K562 (cell line): ENCODE measurements at regions not wholly inside any gene's neighbourhood (a gene's known extent, or its start where the extent isn't known, plus 50 kb on each side); places are given as distances from the start of the nearest gene placed in this dataset.

Experiments
- ARID2 ChIP-seq: fragments of 450-650 bp; IDR thresholded peaks from 2 replicates; pipeline ENCODE4 v1.6.1; 2017; ENCODE audit warnings: antibody characterized with exemption, mild to moderate bottlenecking
- CHD4 ChIP-seq: fragments of 200-600 bp; sonication (generic); IDR thresholded peaks from 3 replicates; pipeline ENCODE4 v1.6.1; 2012; ENCODE audit warnings: low read depth, mild to moderate bottlenecking, mixed read lengths, low read length, inconsistent platforms; ENCODE audit not compliant: insufficient read depth, insufficient replicate concordance, poor library complexity, severe bottlenecking
- CREB1 ChIP-seq, 2 experiments: sonication (generic) in 1 of 2; formaldehyde crosslinking in 1 of 2; IDR thresholded peaks; 2 replicates each; pipeline versions ENCODE4 v1.6.1 to v1.8.0; 2012 to 2022; ENCODE audit warnings: inconsistent platforms in 1 of 2, mild to moderate bottlenecking in 1 of 2, missing genetic modification reagents in 1 of 2, moderate library complexity in 1 of 2
- CREM ChIP-seq: IDR thresholded peaks from 2 replicates; pipeline ENCODE4 v1.6.1; 2014; ENCODE audit warnings: antibody characterized with exemption, low read depth
- DACH1 ChIP-seq: fragments of 450-650 bp; IDR thresholded peaks from 2 replicates; pipeline ENCODE4 v1.6.1; 2018; ENCODE audit not compliant: partially characterized antibody
- DEAF1 ChIP-seq: fragments of 450-650 bp; formaldehyde crosslinking; IDR thresholded peaks from 2 replicates; pipeline ENCODE4 v1.4.0; 2020; ENCODE audit warnings: mild to moderate bottlenecking, moderate library complexity
- FOS ChIP-seq: IDR thresholded peaks from 3 replicates; pipeline ENCODE4 v1.6.1; 2011; ENCODE audit not compliant: insufficient read length; ENCODE audit errors: extremely low read depth
- ILK ChIP-seq: fragments of 450-650 bp; IDR thresholded peaks from 2 replicates; pipeline ENCODE4 v1.6.1; 2016; ENCODE audit warnings: missing genetic modification characterization, low read depth, mild to moderate bottlenecking, missing compliant biosample characterization, moderate library complexity, borderline replicate concordance
- MXI1 ChIP-seq: IDR thresholded peaks from 2 replicates; pipeline ENCODE4 v1.6.1; 2011; ENCODE audit warnings: low read depth, mild to moderate bottlenecking, improper control_type of control experiment, low read length
- NR1H2 ChIP-seq: sonication (generic); formaldehyde crosslinking; IDR thresholded peaks from 2 replicates; pipeline ENCODE4 v1.4.0; 2020; ENCODE audit warnings: mild to moderate bottlenecking, missing genetic modification reagents
- NR2F6 ChIP-seq: fragments of 450-650 bp; formaldehyde crosslinking; IDR thresholded peaks from 2 replicates; pipeline ENCODE4 v1.4.0; 2020; ENCODE audit warnings: mild to moderate bottlenecking
- PHF8 ChIP-seq: fragments of 200-600 bp; sonication (generic); IDR thresholded peaks from 2 replicates; pipeline ENCODE4 v1.6.1; 2012; ENCODE audit warnings: mixed run types, mild to moderate bottlenecking, inconsistent platforms, low read length, moderate library complexity, borderline replicate concordance
- PPARD ChIP-seq: fragments of 250-450 bp; sonication (Bioruptor Pico); IDR thresholded peaks from 2 replicates; pipeline ENCODE4 v1.8.0; 2022; ENCODE audit warnings: inconsistent platforms, mild to moderate bottlenecking, moderate library complexity
- PTTG1 ChIP-seq: fragments of 450-650 bp; IDR thresholded peaks from 2 replicates; pipeline ENCODE4 v1.6.1; 2016; ENCODE audit warnings: low read depth, mild to moderate bottlenecking, missing genetic modification characterization, missing compliant biosample characterization
- RAD21 ChIP-seq, 2 experiments: fragments of 250-450 bp in 1 of 2; fragments of 450-650 bp in 1 of 2; sonication (Bioruptor Pico) in 1 of 2; formaldehyde crosslinking in 1 of 2; IDR thresholded peaks in 1 of 2; conservative IDR thresholded peaks in 1 of 2; 2 replicates each; pipeline versions ENCODE4 v1.4.0 to v1.8.0; 2020 to 2022; ENCODE audit warnings: mild to moderate bottlenecking in 2 of 2, moderate library complexity in 1 of 2
- SAP30 ChIP-seq: fragments of 200-600 bp; sonication (generic); IDR thresholded peaks from 2 replicates; pipeline ENCODE4 v1.6.1; 2012; ENCODE audit warnings: borderline replicate concordance, low read depth, mild to moderate bottlenecking, moderate library complexity, low read length, control low read depth, inconsistent platforms; ENCODE audit not compliant: insufficient read depth, poor library complexity, severe bottlenecking
- SP2 ChIP-seq: IDR thresholded peaks from 2 replicates; pipeline ENCODE4 v1.6.1; 2011; ENCODE audit warnings: mild to moderate bottlenecking, low read depth, low read length, moderate library complexity; ENCODE audit not compliant: poor library complexity, severe bottlenecking; ENCODE audit errors: extremely low read depth
- SPI1 ChIP-seq: IDR thresholded peaks from 2 replicates; pipeline ENCODE4 v1.6.1; 2011; ENCODE audit warnings: low read depth, low read length, control low read depth, borderline replicate concordance
- TBP ChIP-seq: optimal IDR thresholded peaks from 2 replicates; pipeline ENCODE3; 2011; ENCODE audit warnings: low read depth, low read length, improper control_type of control experiment
- USF1 ChIP-seq: sonication (generic); formaldehyde crosslinking; IDR thresholded peaks from 2 replicates; pipeline ENCODE4 v1.9.0; 2022; ENCODE audit warnings: mild to moderate bottlenecking, missing genetic modification reagents
- ZNF165 ChIP-seq: fragments of 250-450 bp; sonication (Bioruptor Pico); IDR thresholded peaks from 2 replicates; pipeline ENCODE4 v1.4.0; 2020; ENCODE audit warnings: borderline replicate concordance
- ZNF23 ChIP-seq: fragments of 250-450 bp; sonication (Bioruptor Pico); IDR thresholded peaks from 2 replicates; pipeline ENCODE4 v1.4.0; 2020; ENCODE audit warnings: mild to moderate bottlenecking
- ZNF75A ChIP-seq: fragments of 450-650 bp; formaldehyde crosslinking; IDR thresholded peaks from 2 replicates; pipeline ENCODE4 v1.4.0; 2020; ENCODE audit warnings: mild to moderate bottlenecking
- TF ChIP-seq, protein P1 (sequence below), 3 experiments: IDR thresholded peaks in 2 of 3; conservative IDR thresholded peaks in 1 of 3; 2 replicates each; pipeline ENCODE4 v1.5.1; 2011 to 2012; ENCODE audit warnings: low read length in 3 of 3, mild to moderate bottlenecking in 3 of 3, control low read depth in 2 of 3, improper control_type of control experiment in 1 of 3, inconsistent platforms in 1 of 3, low read depth in 1 of 3, mixed read lengths in 1 of 3, moderate library complexity in 1 of 3; ENCODE audit not compliant: insufficient read depth in 2 of 3

DNA sequence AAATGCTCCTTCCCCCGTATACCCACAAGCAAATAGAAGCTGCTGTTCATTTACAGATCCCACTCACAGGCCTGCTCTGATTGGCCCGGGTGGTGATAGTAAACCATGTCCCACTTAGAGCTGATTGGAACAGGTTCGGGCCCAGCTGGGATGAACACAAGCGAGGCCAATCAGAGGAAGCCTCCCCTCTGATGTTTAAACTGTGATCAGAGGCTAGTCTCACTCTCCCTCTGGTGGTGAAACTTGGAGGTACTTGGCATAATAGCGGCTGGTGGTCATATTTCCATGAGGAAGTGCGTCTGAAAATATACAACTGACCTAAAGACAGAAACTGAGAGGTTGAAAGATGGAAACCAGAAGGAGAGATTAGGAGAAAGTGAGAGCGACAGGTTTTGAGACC is 51.5 kb upstream of the TRPC3 start (continued):
- TF ChIP-seq ZNF165 (CRISPR knock-in tag) (no peak), PPARD (CRISPR knock-in tag) (no peak), NR2F6 (no peak), USF1 (CRISPR knock-in tag) (no peak), FOS (no peak), DACH1 (peak; percentile 73), PHF8 (no peak), ILK (tag) (no peak), DEAF1 (CRISPR knock-in tag) (peak; percentile 53; the same call in 1 of the 2 replicates), NR1H2 (no peak), CHD4 (no peak), PTTG1 (tag) (no peak), MXI1 (no peak), ZNF75A (no peak), CREB1 (IDR thresholded peaks at IDR 0.05) (no peak), CREB1 (CRISPR knock-in tag; IDR thresholded peaks at IDR 0.05) (no peak), CREM (0 out of 2 replicates have a peak, but pooled peaks have one; percentile 27), SAP30 (no peak), SP2 (peak; percentile 19), RAD21 (CRISPR knock-in tag; conservative IDR thresholded peaks at IDR 0.05 in 1 of 2, IDR thresholded peaks at IDR 0.05 in 1 of 2) (peak; percentile 64 to 84), ARID2 (0 out of 2 replicates have a peak, but pooled peaks have one; percentile 47), ZNF23 (CRISPR knock-in tag) (no peak), SPI1 (peak; percentile 91), TBP (peak; percentile 15)
- TF ChIP-seq, protein P1, sequence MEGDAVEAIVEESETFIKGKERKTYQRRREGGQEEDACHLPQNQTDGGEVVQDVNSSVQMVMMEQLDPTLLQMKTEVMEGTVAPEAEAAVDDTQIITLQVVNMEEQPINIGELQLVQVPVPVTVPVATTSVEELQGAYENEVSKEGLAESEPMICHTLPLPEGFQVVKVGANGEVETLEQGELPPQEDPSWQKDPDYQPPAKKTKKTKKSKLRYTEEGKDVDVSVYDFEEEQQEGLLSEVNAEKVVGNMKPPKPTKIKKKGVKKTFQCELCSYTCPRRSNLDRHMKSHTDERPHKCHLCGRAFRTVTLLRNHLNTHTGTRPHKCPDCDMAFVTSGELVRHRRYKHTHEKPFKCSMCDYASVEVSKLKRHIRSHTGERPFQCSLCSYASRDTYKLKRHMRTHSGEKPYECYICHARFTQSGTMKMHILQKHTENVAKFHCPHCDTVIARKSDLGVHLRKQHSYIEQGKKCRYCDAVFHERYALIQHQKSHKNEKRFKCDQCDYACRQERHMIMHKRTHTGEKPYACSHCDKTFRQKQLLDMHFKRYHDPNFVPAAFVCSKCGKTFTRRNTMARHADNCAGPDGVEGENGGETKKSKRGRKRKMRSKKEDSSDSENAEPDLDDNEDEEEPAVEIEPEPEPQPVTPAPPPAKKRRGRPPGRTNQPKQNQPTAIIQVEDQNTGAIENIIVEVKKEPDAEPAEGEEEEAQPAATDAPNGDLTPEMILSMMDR (IDR thresholded peaks at IDR 0.05 in 2 of 3, conservative IDR thresholded peaks at IDR 0.05 in 1 of 3; ENCODE audit: insufficient read depth in 2 of 3, low read depth in 1 of 3, low read length in 3 of 3): peak; percentile 75 to 84 (median 81)
